ENCODE measurements at regions not wholly inside any gene's neighbourhood (a gene's known extent, or its start where the extent isn't known, plus 50 kb on each side); places are given as distances from the start of the nearest gene placed in this dataset.
A peak's percentile ranks its signal among the peaks of the same experiment; 100 is the strongest.
"Not testable (repeated sequence)": the region's sequence is repeated elsewhere in the genome, so short reads cannot be mapped to it uniquely, and the experiment has no call there.

- no peak for DNase-seq
Observed at GRCh38 chrX:101823236-101823635, 108.6 kb downstream of the ZMAT1 start.

- DNase-seq, result not testable (repeated sequence)
Observed at GRCh38 chrX:101817739-101818138, 114.1 kb downstream of the ZMAT1 start.

GRCh38 chrX:101813200-101813599 is 118.6 kb downstream of the ZMAT1 start:
- DNase-seq, result no peak

GRCh38 chrX:101803451-101803850 is 128.4 kb downstream of the ZMAT1 start:
- DNase-seq, result peak in 1 of 2 donors; percentile 15

- DNase-seq, result peak; percentile 80 to 88
Observed at GRCh38 chrX:101799387-101799786, 132.4 kb downstream of the ZMAT1 start.

GRCh38 chrX:101787934-101788333 is 128.3 kb upstream of the ARMCX2 start:
- no peak for DNase-seq

- DNase-seq, result no peak
Observed at GRCh38 chrX:101785142-101785541, 125.5 kb upstream of the ARMCX2 start.

- not testable (repeated sequence) for DNase-seq
Observed at GRCh38 chrX:101780421-101780820, 120.8 kb upstream of the ARMCX2 start.

- no peak for DNase-seq
Observed at GRCh38 chrX:101774340-101774739, 114.7 kb upstream of the ARMCX2 start.

GRCh38 chrX:101764538-101764937 is 104.9 kb upstream of the ARMCX2 start:
- no peak for DNase-seq

GRCh38 chrX:101759000-101759399 is 99.3 kb upstream of the ARMCX2 start:
- DNase-seq, result peak; percentile 5 to 50

- no peak for DNase-seq
Observed at GRCh38 chrX:101750744-101751143, 91.1 kb upstream of the ARMCX2 start.

- DNase-seq, result no peak
Observed at GRCh38 chrX:101749436-101749835, 89.8 kb upstream of the ARMCX2 start.

- no peak for DNase-seq
Observed at GRCh38 chrX:101745046-101745445, 85.4 kb upstream of the ARMCX2 start.

- no peak for DNase-seq
Observed at GRCh38 chrX:101744085-101744484, 84.4 kb upstream of the ARMCX2 start.

GRCh38 chrX:101740642-101741041 is 81.0 kb upstream of the ARMCX2 start:
- DNase-seq, result no peak

GRCh38 chrX:101738867-101739266 is 79.2 kb upstream of the ARMCX2 start:
- not testable (repeated sequence) for DNase-seq

- not testable (repeated sequence) for DNase-seq
Observed at GRCh38 chrX:101738411-101738810, 78.8 kb upstream of the ARMCX2 start.

GRCh38 chrX:101736651-101737050 is 77.0 kb upstream of the ARMCX2 start:
- no peak for DNase-seq

- DNase-seq, result no peak
Observed at GRCh38 chrX:101732870-101733269, 73.2 kb upstream of the ARMCX2 start.

GRCh38 chrX:101729986-101730385 is 70.3 kb upstream of the ARMCX2 start:
- DNase-seq, result no peak
